WTC11 (cell line): ENCODE measurements at regions not wholly inside any gene's neighbourhood (a gene's known extent, or its start where the extent isn't known, plus 50 kb on each side); places are given as distances from the start of the nearest gene placed in this dataset.

ENCODE experiments used
- ATAC-seq: fragments of 200-7000 bp; cut with Tn5 transposase; 2 replicates; pipeline ENCODE4 v1.10.0; 2021; ENCODE audit warnings: mild to moderate bottlenecking, moderate library complexity
- CTCF ChIA-PET: fragments of 300-600 bp; sonication (Branson Sonifier 250); formaldehyde crosslinking; loops from one replicate; lab custom pipeline; 2021; ENCODE audit warnings: antibody characterized with exemption; lab: Charles Lee
- POLR2A ChIA-PET: fragments of 350-600 bp; sonication (Branson Sonifier 250); formaldehyde crosslinking; loops from one replicate; lab custom pipeline; 2021; ENCODE audit warnings: antibody characterized with exemption; lab: Charles Lee
- DNase-seq: peaks from one replicate; pipeline ENCODE4 v3.0.0; 2021; ENCODE audit warnings: low spot score
- H3K27ac Mint-ChIP-seq: 2 replicates; pipeline ENCODE4 v1.8.0; 2021; ENCODE audit warnings: mixed read lengths
- H3K27me3 Mint-ChIP-seq: 2 replicates; pipeline ENCODE4 v1.8.0; 2021; ENCODE audit warnings: low read depth, mild to moderate bottlenecking, moderate library complexity, mixed read lengths
- H3K36me3 Mint-ChIP-seq: 2 replicates; pipeline ENCODE4 v1.8.0; 2021; ENCODE audit warnings: mixed read lengths
- H3K4me1 Mint-ChIP-seq: 2 replicates; pipeline ENCODE4 v1.8.0; 2022; ENCODE audit warnings: mixed read lengths
- H3K4me3 Mint-ChIP-seq: 2 replicates; pipeline ENCODE4 v1.8.0; 2021; ENCODE audit warnings: mild to moderate bottlenecking, moderate library complexity, mixed read lengths
- H3K9me3 Mint-ChIP-seq: 2 replicates; pipeline ENCODE4 v1.8.0; 2021; ENCODE audit warnings: mixed read lengths
- ATF1 ChIP-seq: sonication (generic); formaldehyde crosslinking; IDR thresholded peaks from 2 replicates; pipeline ENCODE4 v1.8.1; 2023; ENCODE audit warnings: mild to moderate bottlenecking, moderate library complexity, missing genetic modification reagents
- CBFB ChIP-seq: sonication (generic); formaldehyde crosslinking; IDR thresholded peaks from 2 replicates; pipeline ENCODE4 v1.8.1; 2022; ENCODE audit warnings: mild to moderate bottlenecking, low read depth, missing genetic modification reagents
- FOXK1 ChIP-seq: sonication (generic); formaldehyde crosslinking; IDR thresholded peaks from 2 replicates; pipeline ENCODE4 v1.8.0; 2022; ENCODE audit warnings: mild to moderate bottlenecking, moderate library complexity, missing genetic modification reagents
- FOXP1 ChIP-seq: sonication (generic); formaldehyde crosslinking; IDR thresholded peaks from 2 replicates; pipeline ENCODE4 v1.8.0; 2022; ENCODE audit warnings: missing genetic modification reagents, mild to moderate bottlenecking, moderate library complexity, borderline replicate concordance
- GABPB1 ChIP-seq: sonication (generic); formaldehyde crosslinking; IDR thresholded peaks from 2 replicates; pipeline ENCODE4 v1.8.1; 2023; ENCODE audit warnings: mild to moderate bottlenecking, missing genetic modification reagents
- HMGXB4 ChIP-seq: sonication (generic); formaldehyde crosslinking; IDR thresholded peaks from 2 replicates; pipeline ENCODE4 v1.8.1; 2023; ENCODE audit warnings: mild to moderate bottlenecking, moderate library complexity, missing genetic modification reagents
- KAT7 ChIP-seq: sonication (generic); formaldehyde crosslinking; IDR thresholded peaks from 2 replicates; pipeline ENCODE4 v1.8.1; 2023; ENCODE audit warnings: missing genetic modification reagents, mild to moderate bottlenecking, borderline replicate concordance
- MAX ChIP-seq: sonication (generic); formaldehyde crosslinking; IDR thresholded peaks from 2 replicates; pipeline ENCODE4 v1.8.0; 2022; ENCODE audit warnings: mild to moderate bottlenecking, missing genetic modification reagents
- MLX ChIP-seq: sonication (generic); formaldehyde crosslinking; IDR thresholded peaks from 2 replicates; pipeline ENCODE4 v1.8.1; 2023; ENCODE audit warnings: mild to moderate bottlenecking, missing genetic modification reagents, moderate library complexity
- NFE2L1 ChIP-seq: sonication (generic); formaldehyde crosslinking; IDR thresholded peaks from 2 replicates; pipeline ENCODE4 v1.8.1; 2023; ENCODE audit warnings: missing genetic modification reagents
- NFYB ChIP-seq: sonication (generic); formaldehyde crosslinking; conservative IDR thresholded peaks from 2 replicates; pipeline ENCODE4 v1.8.0; 2022; ENCODE audit warnings: low read depth, missing genetic modification reagents
- NR2C2 ChIP-seq: sonication (generic); formaldehyde crosslinking; IDR thresholded peaks from 2 replicates; pipeline ENCODE4 v1.8.0; 2022; ENCODE audit warnings: mild to moderate bottlenecking, missing genetic modification reagents
- NR3C1 ChIP-seq: sonication (generic); formaldehyde crosslinking; conservative IDR thresholded peaks from 2 replicates; pipeline ENCODE4 v1.8.1; 2023; ENCODE audit warnings: low read depth, mild to moderate bottlenecking, missing genetic modification reagents
- PRDM15 ChIP-seq: sonication (generic); formaldehyde crosslinking; IDR thresholded peaks from 2 replicates; pipeline ENCODE4 v1.8.0; 2022; ENCODE audit warnings: missing genetic modification reagents
- RELA ChIP-seq: sonication (generic); formaldehyde crosslinking; IDR thresholded peaks from 2 replicates; pipeline ENCODE4 v1.8.1; 2022; ENCODE audit warnings: missing genetic modification reagents, mild to moderate bottlenecking, borderline replicate concordance
- SMAD3 ChIP-seq: sonication (generic); formaldehyde crosslinking; IDR thresholded peaks from 2 replicates; pipeline ENCODE4 v1.8.0; 2022; ENCODE audit warnings: missing genetic modification reagents, mild to moderate bottlenecking, borderline replicate concordance
- SP1 ChIP-seq: sonication (generic); formaldehyde crosslinking; conservative IDR thresholded peaks from 2 replicates; pipeline ENCODE4 v1.8.1; 2022; ENCODE audit warnings: missing genetic modification reagents
- TEAD4 ChIP-seq: sonication (generic); formaldehyde crosslinking; IDR thresholded peaks from 2 replicates; pipeline ENCODE4 v1.8.0; 2022; ENCODE audit warnings: mild to moderate bottlenecking, missing genetic modification reagents
- TP53 ChIP-seq: sonication (generic); formaldehyde crosslinking; IDR thresholded peaks from 2 replicates; pipeline ENCODE4 v1.8.1; 2023; ENCODE audit warnings: mild to moderate bottlenecking, missing genetic modification reagents
- ZNF219 ChIP-seq: sonication (generic); formaldehyde crosslinking; IDR thresholded peaks from 2 replicates; pipeline ENCODE4 v1.8.0; 2023; ENCODE audit warnings: missing genetic modification reagents, mild to moderate bottlenecking, borderline replicate concordance
- ZNF263 ChIP-seq: sonication (generic); formaldehyde crosslinking; IDR thresholded peaks from 2 replicates; pipeline ENCODE4 v1.8.1; 2022; ENCODE audit warnings: low read depth, mild to moderate bottlenecking, moderate library complexity, missing genetic modification reagents
- ZNF317 ChIP-seq: sonication (generic); formaldehyde crosslinking; IDR thresholded peaks from 2 replicates; pipeline ENCODE4 v1.8.1; 2023; ENCODE audit warnings: low read depth, mild to moderate bottlenecking, moderate library complexity, missing genetic modification reagents, borderline replicate concordance
- ZNF425 ChIP-seq: fragments of 250-450 bp; sonication (Bioruptor Pico); conservative IDR thresholded peaks from 2 replicates; pipeline ENCODE4 v1.9.0; 2021; ENCODE audit warnings: mild to moderate bottlenecking
- ZNF532 ChIP-seq: fragments of 250-450 bp; sonication (Bioruptor Pico); IDR thresholded peaks from 2 replicates; pipeline ENCODE4 v1.9.0; 2021; ENCODE audit warnings: mild to moderate bottlenecking, borderline replicate concordance

GRCh38 chr2:228644199-228644598 lies 462.7 kb upstream of the SPHKAP start:
- Mint-ChIP-seq H3K4me3 (no peak overlapping the region), H3K36me3 (no peaks in the 10 kb centered on the region), H3K4me1 (no peaks in the 10 kb centered on the region), H3K27ac (no peak overlapping the region), H3K27me3 (no peaks in the 10 kb centered on the region), H3K9me3 (no peaks in the 10 kb centered on the region)
- DNase-seq (no peak), ATAC-seq (no peak)
- TF ChIP-seq MAX (CRISPR knock-in tag) (no peak), PRDM15 (CRISPR knock-in tag) (no peak), ATF1 (CRISPR knock-in tag) (no peak), ZNF317 (no peak), NR2C2 (CRISPR knock-in tag) (no peak), NFE2L1 (CRISPR knock-in tag) (no peak), TEAD4 (CRISPR knock-in tag) (no peak), ZNF532 (no peak), FOXK1 (CRISPR knock-in tag) (no peak)
- ChIA-PET POLR2A (no interaction called here), CTCF (no interaction called here)

GRCh38 chr2:228642861-228643260 lies 461.4 kb upstream of the SPHKAP start:
- no peaks in the 10 kb centered on the region for H3K9me3 Mint-ChIP-seq
- H3K36me3 Mint-ChIP-seq = no peaks in the 10 kb centered on the region
- CTCF ChIA-PET = no interaction called here
- no peak overlapping the region for H3K27ac Mint-ChIP-seq
- DNase-seq (no peak), ATAC-seq (no peak)
- H3K4me1 Mint-ChIP-seq = no peaks in the 10 kb centered on the region
- POLR2A ChIA-PET = no interaction called here
- no peak overlapping the region for H3K4me3 Mint-ChIP-seq
- H3K27me3 Mint-ChIP-seq = no peaks in the 10 kb centered on the region
- TF ChIP-seq MLX (CRISPR knock-in tag) = no peak
- TF ChIP-seq ZNF425 = no peak
- no peak for TF ChIP-seq HMGXB4 (CRISPR knock-in tag)
- no peak for TF ChIP-seq MAX (CRISPR knock-in tag)
- TF ChIP-seq TP53 = no peak
- no peak for TF ChIP-seq NR3C1 (CRISPR knock-in tag)
- TF ChIP-seq SMAD3 (CRISPR knock-in tag) = no peak
- no peak for TF ChIP-seq KAT7
- TF ChIP-seq NFYB (CRISPR knock-in tag) = no peak
- TF ChIP-seq ZNF219 (CRISPR knock-in tag) = no peak
- no peak for TF ChIP-seq SP1 (CRISPR knock-in tag)
- no peak for TF ChIP-seq CBFB (CRISPR knock-in tag)
- no peak for TF ChIP-seq ZNF263 (CRISPR knock-in tag)
- TF ChIP-seq RELA (CRISPR knock-in tag) = no peak
- TF ChIP-seq FOXP1 (CRISPR knock-in tag) = no peak
- no peak for TF ChIP-seq GABPB1
